ENCODE measurements at regions not wholly inside any gene's neighbourhood (a gene's known extent, or its start where the extent isn't known, plus 50 kb on each side); places are given as distances from the start of the nearest gene placed in this dataset.
A peak's percentile ranks its signal among the peaks of the same experiment; 100 is the strongest.
"Not testable (repeated sequence)": the region's sequence is repeated elsewhere in the genome, so short reads cannot be mapped to it uniquely, and the experiment has no call there.

DNA sequence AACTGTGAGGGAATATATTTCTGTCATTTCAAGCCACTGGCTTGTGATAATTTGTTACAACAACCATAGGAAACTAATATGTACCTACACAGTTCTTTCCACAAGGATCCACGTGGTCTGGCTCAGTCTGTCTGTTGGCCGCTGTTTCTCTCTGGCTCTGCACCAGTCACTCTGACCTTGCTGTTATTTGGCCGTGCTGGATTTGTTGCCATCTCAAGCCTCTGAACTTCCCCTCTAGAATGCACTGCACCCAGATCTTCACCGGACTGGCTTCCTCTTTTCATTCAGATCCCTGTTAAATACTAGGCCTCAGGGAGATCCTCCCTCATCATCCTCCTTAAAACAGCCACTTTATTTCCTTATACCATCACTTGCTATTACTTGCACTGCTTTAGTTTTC is 446.8 kb downstream of the TFAP2B start:
- DNase-seq = peak in 1 of 2 experiments; percentile 7

DNA sequence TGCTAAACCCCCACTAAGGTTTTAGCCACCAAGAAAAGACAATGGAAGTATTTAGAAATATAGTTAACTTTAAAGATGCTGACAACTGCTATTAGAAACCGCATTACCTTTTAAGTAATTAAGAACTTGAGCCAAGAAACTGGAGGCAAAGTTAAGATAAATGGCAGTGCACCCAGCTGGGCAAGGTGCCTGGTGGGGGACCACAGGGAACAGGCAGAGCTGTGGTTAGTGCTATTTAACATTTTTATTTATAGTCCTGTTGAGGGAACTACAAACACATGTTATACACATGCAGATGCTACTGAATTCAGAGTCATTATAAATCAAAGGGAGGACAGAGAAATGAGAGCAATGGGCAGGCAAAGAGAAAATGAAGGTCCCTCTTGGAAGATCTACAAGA is 447.9 kb downstream of the TFAP2B start:
- DNase-seq = no peak

DNA sequence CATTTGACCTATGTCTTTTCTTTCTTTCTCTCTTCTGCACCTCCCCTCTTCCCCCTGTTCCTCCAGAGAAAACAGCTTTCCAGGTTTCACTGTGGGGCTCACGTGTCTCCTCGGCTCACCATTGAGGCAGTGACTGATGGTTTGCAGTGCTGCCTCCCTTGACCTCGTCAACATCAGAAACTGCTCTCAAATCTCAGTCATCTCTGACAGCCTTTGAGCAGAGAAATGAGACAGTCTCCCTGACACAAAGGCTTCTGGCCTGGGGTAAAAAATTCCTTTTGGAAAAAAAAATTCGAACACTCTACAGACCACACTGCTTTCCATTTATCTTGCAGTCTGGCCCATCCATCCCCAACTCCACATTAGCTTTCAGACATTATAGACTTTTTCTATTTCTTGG is 450.0 kb downstream of the TFAP2B start:
- DNase-seq = no peak

DNA sequence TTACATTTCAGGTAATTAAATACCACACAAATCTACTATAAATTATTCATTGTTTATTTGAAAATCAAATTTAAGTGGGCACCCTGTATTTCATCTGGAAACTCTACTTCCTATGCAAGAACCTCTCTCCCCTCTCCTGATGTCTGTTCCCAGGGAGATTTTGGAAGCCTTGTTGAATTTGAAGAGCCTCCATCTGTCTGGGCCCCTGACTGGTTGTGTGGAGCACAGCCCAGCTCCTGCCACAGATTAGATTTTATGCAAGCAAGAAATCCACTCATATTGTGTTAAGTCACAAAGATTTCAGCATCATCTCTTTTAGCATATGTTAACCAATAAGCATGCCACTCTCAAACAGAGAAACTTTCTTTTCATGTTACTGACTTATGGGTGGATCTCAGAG is 451.2 kb downstream of the TFAP2B start:
- no peak for DNase-seq

DNA sequence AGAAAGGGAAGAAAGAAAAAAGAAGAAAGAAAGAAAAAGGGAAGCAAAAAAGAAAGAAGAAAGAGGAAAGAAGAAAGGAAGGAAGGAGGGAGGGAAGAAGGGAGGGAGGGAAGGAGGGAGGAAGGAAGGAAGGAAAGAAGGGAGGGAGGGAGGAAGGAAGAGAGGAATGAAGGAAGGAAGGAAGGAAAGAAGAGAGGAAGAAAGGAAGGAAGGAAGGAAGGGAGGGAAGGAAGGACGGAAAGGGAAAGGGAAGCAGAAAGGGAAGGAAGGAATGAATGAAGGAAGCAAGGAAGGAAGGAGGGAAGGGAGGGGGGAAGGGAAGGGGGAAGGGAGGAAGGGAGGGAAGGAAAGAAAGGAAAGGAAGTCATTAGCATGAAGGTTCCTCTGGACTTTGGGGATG is 452.9 kb downstream of the TFAP2B start:
- DNase-seq = no peak

DNA sequence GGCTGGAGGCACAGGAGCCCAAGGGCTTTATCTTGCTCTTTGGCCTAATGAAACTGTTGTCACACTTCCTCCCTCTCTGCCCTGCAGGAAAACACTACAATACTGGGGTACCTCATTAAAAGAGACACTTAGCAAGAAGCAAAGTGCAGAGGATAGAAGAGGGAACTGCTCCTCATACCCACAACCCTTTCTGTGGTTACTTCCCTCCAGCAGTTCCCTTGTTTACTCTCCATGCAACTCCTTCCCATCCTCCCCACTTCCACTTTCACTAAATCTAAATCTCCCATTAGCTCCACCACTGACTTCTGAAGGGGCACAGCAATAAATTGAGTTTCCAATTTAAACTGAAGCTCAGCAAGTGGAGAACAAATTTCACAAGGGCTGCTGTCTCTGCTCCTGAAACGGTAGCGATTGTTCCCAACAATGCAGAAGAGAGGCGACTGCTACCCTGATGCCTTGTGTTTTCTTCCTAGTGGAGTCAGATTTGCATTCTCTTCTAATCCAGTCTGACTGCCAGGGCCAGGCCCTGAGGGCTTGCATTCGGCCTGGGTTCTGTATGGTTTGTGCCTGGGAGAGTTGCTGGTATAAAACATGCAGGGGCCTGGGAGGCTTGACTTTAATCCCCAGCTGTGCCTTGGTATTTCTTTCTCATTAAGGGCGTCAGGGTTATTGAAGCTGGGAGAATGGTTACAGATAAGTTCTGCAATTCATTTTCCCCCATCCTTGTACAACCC is 454.7 kb downstream of the TFAP2B start:
- DNase-seq = peak in 1 of 2 experiments; percentile 13

DNA sequence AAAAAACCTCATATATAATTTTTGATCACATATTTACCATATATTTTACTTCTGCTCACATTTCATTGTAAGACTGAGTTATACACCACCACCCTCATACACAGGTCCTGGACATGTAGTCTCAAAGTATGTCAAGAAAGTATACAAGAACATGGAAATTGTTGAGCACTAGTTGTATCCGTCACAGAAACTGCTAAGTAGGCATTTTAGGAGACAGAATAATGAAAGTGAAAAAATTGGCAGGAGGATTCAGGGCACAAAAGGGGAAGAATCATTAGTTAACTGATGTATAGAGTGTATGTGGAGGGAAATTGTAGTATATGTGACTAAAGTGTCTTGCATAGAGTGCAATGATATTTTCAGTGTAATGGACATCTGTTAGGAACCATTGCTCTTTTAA is 458.8 kb downstream of the TFAP2B start:
- no peak for DNase-seq

DNA sequence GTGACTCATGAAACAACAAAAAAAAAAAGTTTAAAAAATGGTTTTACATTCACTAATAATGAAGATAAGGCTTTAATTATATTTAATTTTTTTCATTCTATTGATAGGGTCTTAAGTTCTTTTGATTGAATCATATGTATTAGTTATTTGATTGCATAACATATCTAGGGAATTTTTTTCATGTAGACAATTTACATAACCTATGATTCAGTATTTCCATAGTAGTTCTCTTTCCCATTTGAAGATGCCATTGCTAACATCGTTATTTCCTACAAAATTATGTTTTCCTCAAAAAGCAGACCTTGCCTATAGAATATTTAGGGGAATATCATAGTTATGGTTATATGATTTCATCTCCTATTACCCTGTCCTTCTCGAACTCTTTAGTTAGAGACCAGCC is 463.4 kb downstream of the TFAP2B start:
- DNase-seq = no peak

DNA sequence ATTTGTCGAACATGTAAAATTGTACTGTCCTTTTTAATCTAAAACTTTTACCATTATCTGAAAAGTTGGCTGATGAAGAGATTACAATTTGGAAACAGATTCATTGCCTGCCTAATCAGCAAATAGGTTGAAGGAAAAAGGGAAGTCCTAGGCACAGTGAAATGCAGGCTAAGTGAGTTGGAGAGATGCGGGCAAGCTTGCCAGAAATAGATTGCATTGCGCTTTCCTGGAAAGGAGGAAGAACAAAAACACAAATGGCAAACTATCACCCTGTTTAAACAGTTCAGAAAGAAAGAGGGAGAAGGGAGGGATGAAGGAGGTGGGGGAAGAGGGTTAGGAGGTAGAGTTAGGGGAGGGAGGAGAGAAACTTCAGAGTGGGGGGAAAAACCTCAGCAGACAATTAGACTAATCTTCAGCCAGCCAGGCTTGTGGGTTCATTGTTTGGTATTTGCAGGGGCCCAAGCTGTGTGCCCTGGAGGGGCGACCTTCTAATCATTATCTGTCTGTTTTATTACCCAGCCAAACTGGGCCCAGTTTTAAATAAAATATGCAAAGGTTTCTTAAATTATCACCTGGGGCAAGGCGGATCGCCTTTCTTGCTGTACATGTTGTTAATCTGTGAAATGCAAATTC is 465.2 kb downstream of the TFAP2B start:
- DNase-seq = no peak

DNA sequence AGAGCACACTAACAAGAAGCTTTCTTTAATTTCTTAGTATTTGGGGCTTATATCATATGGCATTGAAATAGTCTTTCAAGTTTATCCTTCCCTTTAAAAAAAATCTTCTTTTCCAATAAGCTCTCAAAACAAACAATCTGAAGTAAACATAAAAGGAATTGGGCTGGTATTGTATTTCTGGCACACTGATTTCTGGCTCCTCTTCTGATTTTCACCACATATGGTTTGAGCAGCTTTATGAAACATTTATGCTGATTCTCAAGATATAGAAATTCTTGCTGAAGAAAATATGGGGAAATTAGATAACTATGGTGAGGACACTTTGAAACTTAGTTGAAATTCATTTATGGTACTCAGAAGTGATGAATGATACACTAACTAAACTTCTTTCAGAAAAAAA is 467.2 kb downstream of the TFAP2B start:
- DNase-seq = no peak

DNA sequence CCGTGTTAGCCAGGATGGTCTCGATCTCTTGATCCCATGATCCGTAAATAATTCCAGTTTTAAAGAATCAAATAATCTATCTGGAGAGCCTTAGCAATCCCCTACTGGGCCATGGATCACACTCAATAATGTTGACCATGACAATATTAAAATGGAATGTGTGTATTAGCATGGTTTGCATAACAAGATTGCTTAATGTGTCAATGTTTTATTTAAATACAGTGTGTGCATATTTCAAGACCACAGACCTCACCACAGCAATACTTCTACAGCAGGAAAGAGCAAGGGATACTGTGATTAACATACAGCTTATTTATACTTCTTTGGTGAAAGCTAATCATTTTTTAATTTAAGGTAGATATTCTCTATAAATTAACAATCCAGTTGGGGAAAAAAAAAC is 470.4 kb downstream of the TFAP2B start:
- DNase-seq = no peak

DNA sequence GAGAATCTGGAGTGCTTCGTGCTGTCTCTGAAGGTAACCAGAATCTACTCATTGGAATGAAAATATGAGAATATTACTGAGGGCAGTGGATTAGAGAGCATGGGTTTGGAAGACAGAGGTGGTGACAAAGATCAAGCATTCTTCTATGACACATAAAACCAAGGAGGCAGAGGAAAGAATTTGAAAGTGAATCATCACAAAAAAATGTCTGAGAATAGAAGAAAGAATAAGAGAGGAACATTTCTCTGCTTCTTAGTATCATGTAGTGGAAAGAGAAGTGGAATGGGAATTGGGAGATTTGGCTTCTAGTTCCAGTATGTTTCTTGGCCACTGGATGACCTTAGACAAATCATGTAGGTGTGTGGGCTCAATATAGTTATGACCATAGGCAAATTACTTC is 474.0 kb downstream of the TFAP2B start:
- no peak for DNase-seq

DNA sequence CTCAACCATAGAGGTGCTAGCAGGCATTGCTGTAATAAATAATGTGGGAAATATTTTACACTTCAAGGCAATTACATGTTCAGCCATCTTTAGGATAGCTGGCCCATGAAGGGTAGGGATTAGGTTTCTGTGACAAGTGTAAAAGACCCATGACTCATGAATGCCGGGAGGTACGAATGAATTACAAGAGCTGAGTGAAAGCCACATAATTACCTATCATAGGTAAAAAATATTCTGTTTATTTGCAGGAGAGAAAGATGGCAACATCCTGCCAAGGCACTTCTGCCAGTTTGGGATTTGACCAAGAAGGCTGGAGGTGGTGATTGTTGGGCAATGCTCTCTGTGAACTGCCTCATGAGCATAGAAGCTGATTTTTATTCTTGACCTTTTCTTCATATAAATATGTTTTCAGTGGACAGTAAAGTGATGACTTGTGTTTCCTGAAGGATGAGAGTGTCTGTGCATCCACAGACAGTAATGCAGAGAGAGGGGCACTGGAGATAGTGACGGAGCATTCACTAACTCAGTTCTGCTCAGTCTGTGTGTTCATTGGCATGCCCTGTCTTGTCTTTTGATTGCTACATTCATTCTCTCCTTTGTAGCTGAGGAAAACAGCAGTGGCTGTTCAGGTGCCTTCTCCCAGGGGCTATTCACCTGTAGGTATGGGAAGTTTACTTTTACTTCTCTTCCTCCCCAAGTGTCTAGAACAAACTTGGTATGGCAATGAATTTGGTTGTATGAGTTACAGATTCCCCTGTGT is 481.1 kb downstream of the TFAP2B start:
- DNase-seq = no peak

DNA sequence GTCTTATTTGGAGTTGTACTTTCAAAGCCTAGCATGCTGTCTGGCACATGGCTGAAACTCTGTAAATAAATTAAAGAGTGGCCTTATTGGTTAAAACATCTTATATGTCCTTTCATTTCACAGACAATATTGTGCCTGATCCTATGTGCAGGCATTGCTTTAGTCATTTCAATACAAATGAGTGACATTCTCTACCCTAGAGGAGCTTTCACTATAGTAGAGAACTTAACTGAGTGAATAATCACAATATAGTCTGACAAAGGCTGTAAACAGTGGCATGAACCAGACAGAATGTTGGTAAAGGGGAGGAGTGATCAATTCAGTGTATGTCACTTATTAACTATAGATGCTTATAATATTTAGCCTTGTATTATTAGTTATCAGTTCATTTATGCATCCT is 481.8 kb downstream of the TFAP2B start:
- DNase-seq = no peak

DNA sequence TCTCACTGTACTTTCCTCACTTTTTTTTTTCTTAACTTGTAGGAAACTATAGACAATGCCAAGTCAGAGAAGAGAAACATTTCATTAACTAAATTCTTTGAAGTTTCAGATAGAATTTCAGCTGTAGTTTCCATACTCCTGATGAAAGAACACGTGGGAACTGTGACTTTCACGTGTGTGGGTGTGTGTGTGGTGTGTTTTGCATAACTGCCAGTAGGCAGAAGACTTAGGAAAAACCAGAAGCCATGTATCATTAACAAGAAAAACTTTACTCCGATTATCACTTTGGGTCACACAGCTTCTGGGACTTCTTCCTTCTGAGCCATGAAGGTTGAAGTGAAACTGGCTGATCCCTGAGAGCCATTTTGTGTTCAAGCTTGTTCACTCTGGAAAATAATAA is 483.3 kb downstream of the TFAP2B start:
- no peak for DNase-seq

DNA sequence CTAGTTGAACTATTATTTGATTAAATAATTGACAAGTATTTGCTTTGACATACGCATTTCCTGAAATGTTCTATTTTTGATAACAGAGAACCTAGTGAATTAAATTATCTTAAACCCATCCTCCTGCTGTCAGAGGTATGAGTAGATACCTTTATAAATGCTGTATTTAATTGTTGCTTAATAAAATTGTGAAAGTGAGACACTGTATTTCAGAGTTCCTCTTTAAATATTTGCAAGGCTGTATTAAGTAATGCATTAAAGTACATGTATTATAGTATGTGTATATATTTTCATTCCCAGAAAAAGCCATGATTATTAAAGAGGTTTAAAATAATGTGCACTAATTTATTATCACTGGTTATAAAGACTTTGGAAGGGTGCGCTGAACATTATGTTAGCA is 483.8 kb downstream of the TFAP2B start:
- peak; percentile 7 to 15 for DNase-seq

DNA sequence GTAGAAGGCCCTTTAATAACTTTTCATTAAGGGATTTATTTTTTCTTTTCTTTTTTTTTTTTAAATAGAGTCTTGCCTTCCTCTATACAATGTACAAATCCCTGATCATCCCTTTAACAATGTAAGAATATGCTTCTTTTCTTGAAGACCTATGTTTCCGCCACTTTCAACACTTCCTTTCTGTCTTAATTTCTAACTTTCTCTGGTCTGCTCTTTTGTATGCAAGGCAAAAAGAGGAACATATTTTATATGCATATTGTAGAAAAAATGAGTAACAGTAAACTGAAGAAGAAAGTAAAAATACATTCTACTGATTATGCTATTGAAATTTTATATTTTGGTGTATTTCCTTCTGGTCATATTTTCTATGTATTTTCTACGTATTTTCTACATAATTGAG is 484.7 kb downstream of the TFAP2B start:
- peak; percentile 61 to 63 for DNase-seq

DNA sequence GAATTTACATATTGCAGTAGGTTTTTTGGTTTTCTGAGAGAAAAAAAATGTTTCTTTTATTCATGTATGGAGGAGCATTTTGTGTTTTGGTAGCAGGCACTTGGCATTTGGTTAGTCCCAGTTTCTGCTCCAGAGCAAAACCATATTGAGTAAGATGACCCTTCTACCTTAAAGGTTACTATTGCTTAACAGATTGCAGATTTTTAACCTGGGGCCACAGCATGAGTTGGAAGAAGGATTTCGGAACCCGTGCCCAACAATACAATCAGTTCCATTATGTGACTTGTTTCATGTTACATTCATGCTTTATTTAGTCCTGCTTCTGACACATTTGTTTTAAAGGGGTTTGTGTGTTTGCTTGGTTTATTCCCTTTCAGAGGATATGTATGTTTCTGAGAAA is 496.3 kb downstream of the TFAP2B start:
- no peak for DNase-seq

DNA sequence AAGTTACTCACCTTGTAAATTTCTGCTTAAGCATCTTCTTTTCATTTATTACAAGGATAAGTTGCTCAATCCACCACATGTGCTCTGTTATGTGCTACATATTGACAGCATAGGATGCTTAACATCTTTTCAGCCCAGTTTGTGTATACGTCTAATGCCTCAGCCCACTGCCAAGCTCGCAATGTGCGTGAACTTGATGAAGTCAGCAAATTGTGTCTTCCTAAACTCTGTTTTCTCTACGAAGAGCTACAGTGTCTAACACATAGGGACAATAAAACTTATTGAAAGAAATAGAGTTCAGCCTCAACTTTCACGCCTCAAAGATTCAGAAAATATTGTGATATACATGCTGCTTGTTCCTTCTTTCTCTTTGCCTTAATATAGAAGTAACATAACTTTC is 500.0 kb downstream of the TFAP2B start:
- DNase-seq = no peak

DNA sequence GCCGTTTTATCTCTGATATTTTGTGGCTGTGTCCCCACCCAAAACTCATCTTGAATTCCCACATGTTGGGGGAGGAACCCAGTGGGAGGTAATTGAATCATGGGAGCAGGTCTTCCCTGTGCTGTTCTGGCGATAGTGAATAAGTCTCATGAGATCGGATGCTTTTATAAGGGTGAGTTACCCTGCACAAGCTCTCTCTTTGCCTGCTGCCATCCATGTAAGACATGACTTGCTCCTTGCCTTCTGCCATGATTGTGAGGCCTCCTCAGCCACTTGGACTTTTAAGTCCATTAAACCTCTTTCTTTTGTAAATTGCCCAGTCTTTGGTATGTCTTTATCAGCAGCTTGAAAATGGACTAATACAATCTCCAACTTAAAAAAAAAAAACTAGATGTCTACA is 502.8 kb downstream of the TFAP2B start:
- DNase-seq = not testable (repeated sequence)

DNA sequence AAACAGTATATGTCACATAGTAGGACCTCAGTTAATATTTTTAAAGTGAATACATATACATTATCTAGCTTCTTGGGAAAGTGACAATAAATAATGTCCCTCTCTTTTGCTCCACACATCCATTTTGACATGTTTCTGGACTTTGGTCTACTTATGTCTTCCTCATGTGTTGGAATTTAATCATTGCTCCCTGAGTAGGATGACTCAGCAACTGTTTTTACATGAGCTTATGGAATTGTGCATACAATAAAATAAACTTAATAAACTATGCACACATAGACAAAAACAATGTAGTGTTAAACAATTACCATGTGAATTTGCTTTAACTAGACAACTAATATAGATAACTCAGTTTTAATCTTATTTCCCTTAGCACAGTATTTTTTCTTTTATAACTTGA is 503.8 kb downstream of the TFAP2B start:
- DNase-seq = no peak

DNA sequence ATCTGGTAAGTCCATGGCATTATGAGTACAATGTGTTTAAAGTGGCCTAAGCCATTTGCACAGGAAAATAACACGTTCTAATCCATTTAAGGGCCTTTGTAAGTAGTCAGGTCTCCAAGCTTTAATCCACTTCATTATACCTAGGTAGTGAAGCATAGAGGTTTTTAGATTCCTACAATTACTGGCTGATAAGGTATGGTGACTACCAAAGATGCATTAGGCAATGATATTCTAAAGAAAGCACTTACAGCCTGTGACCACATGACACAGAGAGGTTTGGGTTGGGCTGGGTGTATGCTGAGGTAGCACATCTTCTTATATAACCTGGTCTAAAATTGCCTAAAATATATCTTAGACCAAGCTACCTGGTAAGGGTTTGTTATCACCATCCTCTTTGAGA is 504.4 kb downstream of the TFAP2B start:
- no peak for DNase-seq

DNA sequence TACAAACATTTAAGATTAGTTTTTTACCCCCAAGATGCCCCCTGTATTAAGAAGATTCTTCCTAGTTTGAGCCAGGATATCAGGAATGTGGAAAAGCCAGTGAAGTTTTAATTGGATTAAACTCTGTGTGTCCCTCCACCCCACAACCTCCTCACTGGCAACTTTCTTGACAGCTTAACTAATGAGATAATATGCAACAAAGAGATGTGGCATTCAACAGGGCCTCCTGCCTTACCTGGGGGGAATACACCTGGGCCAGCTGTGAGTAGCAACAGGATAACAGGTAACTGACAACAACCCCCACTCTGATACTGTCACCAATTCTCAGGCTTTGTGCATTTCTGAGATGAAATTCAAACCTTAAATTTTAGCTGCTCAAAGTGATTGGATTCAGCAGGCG is 512.3 kb downstream of the TFAP2B start:
- DNase-seq = no peak

DNA sequence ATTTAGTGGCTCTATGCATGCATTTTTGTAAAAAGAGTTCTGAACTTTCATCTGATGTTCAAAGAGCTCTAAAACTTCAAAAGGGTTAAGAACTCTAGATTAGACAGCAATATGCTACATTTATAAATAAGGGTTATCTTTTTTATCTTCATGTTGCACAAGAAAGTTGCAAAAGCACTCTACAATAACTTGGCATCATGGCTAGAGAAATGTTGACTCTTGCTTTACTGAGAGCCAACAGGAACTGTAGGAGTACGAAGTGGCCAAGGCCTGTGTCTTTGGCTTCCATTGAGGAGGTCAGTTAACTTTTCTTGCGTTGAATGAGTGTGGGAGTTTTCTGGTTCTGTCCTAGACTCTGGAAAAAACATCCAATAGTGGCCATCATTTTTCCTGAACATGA is 516.9 kb downstream of the TFAP2B start:
- no peak for DNase-seq
